Upper lobe of left lung (tissue), 6 donors: ENCODE measurements at regions not wholly inside any gene's neighbourhood (a gene's known extent, or its start where the extent isn't known, plus 50 kb on each side); places are given as distances from the start of the nearest gene placed in this dataset.

ENCODE experiments used
- ATAC-seq, 2 donors: fragments of 200-7000 bp; cut with Tn5 transposase; one replicate each; pipeline ENCODE4 v1.9.1; 2022; ENCODE audit warnings: mild to moderate bottlenecking in 2 of 2, moderate library complexity in 2 of 2; ENCODE audit not compliant: low FRiP score in 2 of 2
- DNase-seq, 2 donors: peaks; one replicate each; pipeline ENCODE4 v3.0.0-alpha.2; 2019 to 2020
- H3K27ac ChIP-seq, 4 donors: fragments of 200-600 bp; sonication (generic); one replicate each; pipeline ENCODE4 v1.5.1; 2016 to 2019
- H3K27me3 ChIP-seq, 4 donors: fragments of 200-600 bp; sonication (generic); one replicate each; pipeline ENCODE4 v1.5.1; 2017 to 2019
- H3K36me3 ChIP-seq, 4 donors: fragments of 200-600 bp; sonication (generic); one replicate each; pipeline ENCODE4 v1.5.1; 2016 to 2019
- H3K4me1 ChIP-seq, 4 donors: fragments of 200-600 bp; sonication (generic); one replicate each; pipeline ENCODE4 v1.5.1; 2018 to 2019
- H3K4me3 ChIP-seq, 4 donors: fragments of 200-600 bp; sonication (generic); one replicate each; pipeline ENCODE4 v1.5.1; 2017 to 2019; ENCODE audit warnings: mild to moderate bottlenecking in 2 of 4, moderate library complexity in 1 of 4
- H3K9me3 ChIP-seq, 4 donors: fragments of 200-600 bp; sonication (generic); one replicate each; pipeline ENCODE4 v1.5.1; 2018 to 2019
- EP300 ChIP-seq, 4 donors: sonication (generic); formaldehyde crosslinking; IDR thresholded peaks; one replicate each; pipeline ENCODE4 v1.5.1; 2017; ENCODE audit warnings: antibody characterized with exemption in 4 of 4, control low read depth in 2 of 4
- POLR2A ChIP-seq, 4 donors: fragments of 450-650 bp; IDR thresholded peaks; one replicate each; pipeline ENCODE4 v1.5.1; 2016 to 2017; ENCODE audit warnings: antibody characterized with exemption in 4 of 4, mild to moderate bottlenecking in 2 of 4
- POLR2AphosphoS5 ChIP-seq, 2 donors: sonication (generic); formaldehyde crosslinking; IDR thresholded peaks; one replicate each; pipeline ENCODE4 v1.5.1; 2017; ENCODE audit warnings: antibody characterized with exemption in 2 of 2
- WGBS, 2 donors: methylation state at CpG; one replicate each; pipeline ENCODE4 v1.1.5; 2017 to 2018; 5-methylcytosine and 5-hydroxymethylcytosine counted together
- TF ChIP-seq, protein P1 (sequence below), 6 experiments: fragments of 450-650 bp in 4 of 6; fragments of 200-600 bp in 2 of 6; sonication (generic) in 2 of 6; IDR thresholded peaks; one replicate each; pipeline ENCODE4 v1.5.1; 2016 to 2019; ENCODE audit warnings: antibody characterized with exemption in 6 of 6
- donor health status: DM: no; HTN: no; CAD: no; lungs with moderate emphysema.
- donor health status: DM: no; HTN: yes; CAD: no; lungs with severe emphysema.

DNA sequence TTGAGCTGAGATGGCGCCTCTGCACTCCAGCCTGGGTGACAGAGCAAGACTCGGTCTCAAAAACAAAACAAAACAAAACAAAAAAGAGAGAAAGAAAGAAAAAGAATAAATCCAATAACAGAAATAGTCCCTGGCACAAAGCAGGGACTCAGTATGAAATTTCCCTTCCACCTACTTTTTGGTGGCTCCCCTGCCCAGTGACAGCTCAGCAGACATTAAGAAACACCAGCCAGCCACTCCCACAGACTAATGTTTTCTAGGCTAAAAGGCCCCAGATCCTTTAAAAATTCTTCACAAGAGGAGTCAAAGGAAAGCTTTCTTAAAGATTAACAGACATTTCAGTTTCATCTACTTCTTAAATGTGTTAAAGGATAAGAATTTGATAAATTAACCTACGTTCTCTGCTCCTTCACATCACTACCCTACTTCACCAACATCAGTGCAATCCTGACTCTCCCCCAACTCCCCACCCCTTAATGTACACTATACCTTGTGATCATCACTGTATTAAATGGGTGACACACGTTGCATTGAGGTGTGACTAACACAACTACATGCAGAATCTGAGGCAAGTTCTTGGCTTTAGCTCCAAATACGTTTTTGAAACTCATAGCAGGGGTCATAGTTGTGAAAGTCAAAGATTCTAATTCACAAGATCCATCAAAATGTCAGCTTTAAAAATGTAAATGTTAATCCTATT lies 114.5 kb upstream of the CAV2 start:
- no peak for ATAC-seq
- WGBS, 2 donors, result 75 to 81% methylated on average over 5 of the region's 5 CpGs

DNA sequence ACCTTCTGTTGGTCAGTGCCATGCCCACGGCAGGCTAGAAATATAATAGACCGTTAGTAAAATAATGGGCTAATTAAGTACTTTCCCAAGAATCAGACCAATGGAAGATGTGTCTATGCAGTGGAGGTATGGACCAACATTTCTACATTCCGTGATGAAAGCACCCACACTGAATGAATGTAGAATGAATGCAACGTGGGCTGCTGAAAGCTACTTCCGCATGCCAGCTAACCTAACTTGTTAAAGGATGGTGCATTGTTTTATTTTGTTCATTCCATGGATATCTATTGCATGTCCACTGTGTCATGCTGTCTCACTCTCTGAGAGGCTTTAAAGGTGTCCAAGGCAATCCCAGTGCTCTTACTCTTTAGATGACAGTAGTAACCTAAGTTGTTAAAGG lies 112.9 kb upstream of the CAV2 start:
- ATAC-seq (no peak), DNase-seq (no peak)
- Histone ChIP-seq H3K4me1 (no peaks in the 10 kb centered on the region), H3K4me3 (no peak overlapping the region), H3K27ac (no peak overlapping the region), H3K27me3 (no peaks in the 10 kb centered on the region), H3K36me3 (no peaks in the 10 kb centered on the region), H3K9me3 (no peaks in the 10 kb centered on the region)
- TF ChIP-seq, protein P1, sequence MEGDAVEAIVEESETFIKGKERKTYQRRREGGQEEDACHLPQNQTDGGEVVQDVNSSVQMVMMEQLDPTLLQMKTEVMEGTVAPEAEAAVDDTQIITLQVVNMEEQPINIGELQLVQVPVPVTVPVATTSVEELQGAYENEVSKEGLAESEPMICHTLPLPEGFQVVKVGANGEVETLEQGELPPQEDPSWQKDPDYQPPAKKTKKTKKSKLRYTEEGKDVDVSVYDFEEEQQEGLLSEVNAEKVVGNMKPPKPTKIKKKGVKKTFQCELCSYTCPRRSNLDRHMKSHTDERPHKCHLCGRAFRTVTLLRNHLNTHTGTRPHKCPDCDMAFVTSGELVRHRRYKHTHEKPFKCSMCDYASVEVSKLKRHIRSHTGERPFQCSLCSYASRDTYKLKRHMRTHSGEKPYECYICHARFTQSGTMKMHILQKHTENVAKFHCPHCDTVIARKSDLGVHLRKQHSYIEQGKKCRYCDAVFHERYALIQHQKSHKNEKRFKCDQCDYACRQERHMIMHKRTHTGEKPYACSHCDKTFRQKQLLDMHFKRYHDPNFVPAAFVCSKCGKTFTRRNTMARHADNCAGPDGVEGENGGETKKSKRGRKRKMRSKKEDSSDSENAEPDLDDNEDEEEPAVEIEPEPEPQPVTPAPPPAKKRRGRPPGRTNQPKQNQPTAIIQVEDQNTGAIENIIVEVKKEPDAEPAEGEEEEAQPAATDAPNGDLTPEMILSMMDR (IDR thresholded peaks at IDR 0.05), result no peak
- no peak for TF ChIP-seq POLR2AphosphoS5 (IDR thresholded peaks at IDR 0.05)
- no peak for TF ChIP-seq EP300 (IDR thresholded peaks at IDR 0.05)
- no peak for TF ChIP-seq POLR2A (IDR thresholded peaks at IDR 0.05)
- WGBS, 2 donors, result 91 to 94% methylated on average over 5 of the region's 5 CpGs

More for the DNA sequence above, 114.5 kb upstream of the CAV2 start:
- no peaks in the 10 kb centered on the region for H3K36me3 ChIP-seq
- DNase-seq, result no peak
- H3K4me3 ChIP-seq, result no peak overlapping the region
- TF ChIP-seq, protein P1 (IDR thresholded peaks at IDR 0.05), result no peak
- no peak for TF ChIP-seq POLR2AphosphoS5 (IDR thresholded peaks at IDR 0.05)
- H3K27me3 ChIP-seq, result no peaks in the 10 kb centered on the region
- H3K9me3 ChIP-seq, result no peaks in the 10 kb centered on the region
- H3K4me1 ChIP-seq, result no peaks in the 10 kb centered on the region
- H3K27ac ChIP-seq, result no peak overlapping the region

DNA sequence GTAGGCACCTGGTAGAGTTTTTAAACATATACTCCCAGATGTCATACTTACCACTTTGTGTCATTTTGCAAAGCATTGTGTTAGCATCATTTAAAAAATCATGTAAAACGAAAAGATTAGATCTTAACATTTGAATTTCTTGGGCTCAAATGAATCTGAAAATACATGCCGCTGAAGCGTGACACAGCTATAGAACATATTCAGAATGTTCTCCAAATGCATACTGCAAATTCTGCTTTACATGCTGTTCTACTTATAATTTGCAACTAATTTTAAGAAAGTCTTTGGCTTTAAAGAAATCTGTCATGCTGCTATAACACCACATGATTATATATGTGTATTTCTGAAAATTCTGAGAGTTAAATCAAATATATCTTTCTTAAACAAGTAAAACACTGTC lies 109.2 kb upstream of the CAV2 start:
- ATAC-seq (no peak), DNase-seq (no peak)
- H3K4me3 ChIP-seq, result no peak overlapping the region
- 92 to 99% methylated on average over 3 of the region's 3 CpGs for WGBS, 2 donors
- H3K27me3 ChIP-seq, result no peaks in the 10 kb centered on the region
- H3K27ac ChIP-seq, result no peak overlapping the region
- TF ChIP-seq, protein P1 (IDR thresholded peaks at IDR 0.05), result no peak
- TF ChIP-seq POLR2A (IDR thresholded peaks at IDR 0.05) (no peak), EP300 (IDR thresholded peaks at IDR 0.05) (no peak), POLR2AphosphoS5 (IDR thresholded peaks at IDR 0.05) (no peak)
- H3K9me3 ChIP-seq, result no peaks in the 10 kb centered on the region
- no peaks in the 10 kb centered on the region for H3K36me3 ChIP-seq
- peaks cover 6 to 21% (median 13%) of the 10 kb centered on the region in 4 donors for H3K4me1 ChIP-seq

GRCh38 chr7:116392806-116393205 lies 106.7 kb upstream of the CAV2 start:
- H3K4me3 ChIP-seq, result no peak overlapping the region
- ATAC-seq, result no peak
- H3K36me3 ChIP-seq, result no peaks in the 10 kb centered on the region
- H3K9me3 ChIP-seq, result no peaks in the 10 kb centered on the region
- DNase-seq, result no peak
- no peaks in the 10 kb centered on the region for H3K27me3 ChIP-seq
- peaks cover 6 to 24% (median 17%) of the 10 kb centered on the region in 4 donors for H3K4me1 ChIP-seq
- H3K27ac ChIP-seq, result peak overlapping the region in 3 of 4 donors; percentile 32 to 55 (median 38)
- no peak for TF ChIP-seq POLR2A (IDR thresholded peaks at IDR 0.05)
- TF ChIP-seq EP300 (IDR thresholded peaks at IDR 0.05), result no peak
- TF ChIP-seq, protein P1 (IDR thresholded peaks at IDR 0.05), result no peak
- TF ChIP-seq POLR2AphosphoS5 (IDR thresholded peaks at IDR 0.05), result no peak

- peaks cover 6 to 24% (median 17%) of the 10 kb centered on the region in 4 donors for H3K4me1 ChIP-seq
- H3K36me3 ChIP-seq, result no peaks in the 10 kb centered on the region
- H3K27me3 ChIP-seq, result no peaks in the 10 kb centered on the region
- TF ChIP-seq EP300 (IDR thresholded peaks at IDR 0.05) (peak in 1 of 4 donors; percentile 26), POLR2AphosphoS5 (IDR thresholded peaks at IDR 0.05) (peak; percentile 58 to 70), POLR2A (IDR thresholded peaks at IDR 0.05) (no peak)
- no peak overlapping the region for H3K4me3 ChIP-seq
- no peaks in the 10 kb centered on the region for H3K9me3 ChIP-seq
- 29% methylated on average over 6 of the region's 6 CpGs for WGBS, 2 donors
- ATAC-seq, result no peak
- peak overlapping the region in 2 of 4 donors; percentile 21 to 55 for H3K27ac ChIP-seq
- no peak for DNase-seq
These were observed 105.9 kb upstream of the CAV2 start for GRCh38 chr7:116393654-116394053.
